B cell (primary cell): ENCODE measurements at regions not wholly inside any gene's neighbourhood (a gene's known extent, or its start where the extent isn't known, plus 50 kb on each side); places are given as distances from the start of the nearest gene placed in this dataset.
"Not testable (repeated sequence)": the region's sequence is repeated elsewhere in the genome, so short reads cannot be mapped to it uniquely, and the experiment has no call there.

Experiments
- CTCF ChIP-seq: fragments of 200-600 bp; IDR thresholded peaks from one replicate; pipeline ENCODE4 v1.8.0; 2022; ENCODE audit warnings: antibody characterized with exemption, mild to moderate bottlenecking
- EZH2 ChIP-seq: IDR thresholded peaks from 2 replicates; pipeline ENCODE4 v1.6.1; 2012; ENCODE audit warnings: borderline replicate concordance, low read depth, mild to moderate bottlenecking, moderate library complexity, low read length; ENCODE audit not compliant: insufficient read depth, poor library complexity, severe bottlenecking

DNA sequence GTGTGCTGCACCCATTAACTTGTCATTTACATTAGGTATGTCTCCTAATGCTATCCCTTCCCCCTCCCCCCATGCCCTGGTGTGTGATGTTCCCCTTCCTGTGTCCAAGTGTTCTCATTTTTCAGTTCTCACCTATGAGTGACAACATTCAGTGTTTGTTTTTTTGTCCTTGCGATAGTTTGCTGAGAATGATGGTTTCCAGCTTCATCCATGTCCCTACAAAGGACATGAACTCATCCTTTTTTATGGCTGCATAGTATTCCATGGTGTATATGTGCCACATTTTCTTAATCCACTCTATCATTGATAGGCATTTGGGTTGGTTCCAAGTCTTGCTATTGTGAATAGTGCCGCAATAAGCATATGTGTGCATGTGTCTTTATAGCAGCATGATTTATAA, 316.7 kb downstream of the ACTR3B start:
- not testable (repeated sequence) for TF ChIP-seq CTCF, EZH2
